ENCODE measurements at regions not wholly inside any gene's neighbourhood (a gene's known extent, or its start where the extent isn't known, plus 50 kb on each side); places are given as distances from the start of the nearest gene placed in this dataset.
A peak's percentile ranks its signal among the peaks of the same experiment; 100 is the strongest.

GRCh38 chr10:43857931-43858315 is 209.2 kb upstream of the ZNF32 start:
- no peaks in the 10 kb centered on the region for H3K4me1 ChIP-seq
- H3K27ac ChIP-seq, result no peak overlapping the region
- intact Hi-C loops (cut with DNase I), result no loop called here
- no peaks in the 10 kb centered on the region for H3K36me3 ChIP-seq
- DNase-seq (no peak), ATAC-seq (no peak)
- no peaks in the 10 kb centered on the region for H3K27me3 ChIP-seq
- no peaks in the 10 kb centered on the region for H3K9me3 ChIP-seq
- no peak overlapping the region for H3K4me3 ChIP-seq
- no peak for TF ChIP-seq CTCF (IDR thresholded peaks at IDR 0.05)

GRCh38 chr10:43857206-43857930 is 208.7 kb upstream of the ZNF32 start:
- no peaks in the 10 kb centered on the region for H3K36me3 ChIP-seq
- intact Hi-C loops (cut with DNase I), result no loop called here
- H3K4me3 ChIP-seq, result no peak overlapping the region
- H3K27ac ChIP-seq, result no peak overlapping the region
- H3K9me3 ChIP-seq, result no peaks in the 10 kb centered on the region
- DNase-seq (no peak), ATAC-seq (peak; percentile 19)
- no peaks in the 10 kb centered on the region for H3K4me1 ChIP-seq
- H3K27me3 ChIP-seq, result no peaks in the 10 kb centered on the region
- TF ChIP-seq CTCF (IDR thresholded peaks at IDR 0.05), result no peak

GRCh38 chr10:43856299-43856698 is 207.6 kb upstream of the ZNF32 start:
- H3K9me3 ChIP-seq, result no peaks in the 10 kb centered on the region
- H3K36me3 ChIP-seq, result no peaks in the 10 kb centered on the region
- DNase-seq, result no peak
- no peaks in the 10 kb centered on the region for H3K4me1 ChIP-seq
- no peak overlapping the region for H3K27ac ChIP-seq
- TF ChIP-seq CTCF (IDR thresholded peaks at IDR 0.05), result no peak
- no peak for ATAC-seq
- intact Hi-C loops (cut with DNase I), result no loop called here
- no peaks in the 10 kb centered on the region for H3K27me3 ChIP-seq
- H3K4me3 ChIP-seq, result no peak overlapping the region

- H3K4me1 ChIP-seq, result no peaks in the 10 kb centered on the region
- DNase-seq (no peak), ATAC-seq (no peak)
- H3K9me3 ChIP-seq, result no peaks in the 10 kb centered on the region
- H3K4me3 ChIP-seq, result no peak overlapping the region
- H3K36me3 ChIP-seq, result no peaks in the 10 kb centered on the region
- no peak overlapping the region for H3K27ac ChIP-seq
- H3K27me3 ChIP-seq, result no peaks in the 10 kb centered on the region
- no peak for TF ChIP-seq CTCF (IDR thresholded peaks at IDR 0.05)
- intact Hi-C loops (cut with DNase I), result no loop called here
Observed at GRCh38 chr10:43855667-43856210, 207.1 kb upstream of the ZNF32 start.

- Histone ChIP-seq H3K4me3 (no peak overlapping the region), H3K27ac (no peak overlapping the region), H3K9me3 (no peaks in the 10 kb centered on the region), H3K27me3 (no peaks in the 10 kb centered on the region), H3K36me3 (no peaks in the 10 kb centered on the region), H3K4me1 (no peaks in the 10 kb centered on the region)
- no peak for ATAC-seq
- DNase-seq, result no peak
- TF ChIP-seq CTCF (IDR thresholded peaks at IDR 0.05), result no peak
- intact Hi-C loops (cut with DNase I), result no loop called here
Observed at GRCh38 chr10:43854007-43854406, 205.3 kb upstream of the ZNF32 start.
